ENCODE measurements at regions not wholly inside any gene's neighbourhood (a gene's known extent, or its start where the extent isn't known, plus 50 kb on each side); places are given as distances from the start of the nearest gene placed in this dataset.

GRCh38 chr21:24781146-24781545 lies 826.1 kb downstream of the MRPL39 start:
- peaks cover 1% of the 10 kb centered on the region for H3K9me3 Mint-ChIP-seq
- intact Hi-C loops (cut with micrococcal nuclease) = no loop called here
- no peak overlapping the region for H3K27ac Mint-ChIP-seq
- H3K27me3 Mint-ChIP-seq = no peaks in the 10 kb centered on the region
- H3K4me3 Mint-ChIP-seq = no peak overlapping the region
- H3K4me1 Mint-ChIP-seq (ENCODE audit: low read depth) = no peaks in the 10 kb centered on the region
- no peaks in the 10 kb centered on the region for H3K36me3 Mint-ChIP-seq (ENCODE audit: low read depth)

- no peak overlapping the region for H3K27ac Mint-ChIP-seq
- intact Hi-C loops (cut with micrococcal nuclease) = no loop called here
- H3K36me3 Mint-ChIP-seq (ENCODE audit: low read depth) = no peaks in the 10 kb centered on the region
- no peaks in the 10 kb centered on the region for H3K9me3 Mint-ChIP-seq
- no peaks in the 10 kb centered on the region for H3K4me1 Mint-ChIP-seq (ENCODE audit: low read depth)
- no peaks in the 10 kb centered on the region for H3K27me3 Mint-ChIP-seq
- no peak overlapping the region for H3K4me3 Mint-ChIP-seq
These were observed 847.8 kb downstream of the MRPL39 start for GRCh38 chr21:24759348-24760075.

- Mint-ChIP-seq H3K9me3 (peaks cover 7% of the 10 kb centered on the region), H3K27ac (no peak overlapping the region), H3K27me3 (no peaks in the 10 kb centered on the region), H3K4me3 (no peak overlapping the region), H3K36me3 (ENCODE audit: low read depth) (no peaks in the 10 kb centered on the region), H3K4me1 (ENCODE audit: low read depth) (no peaks in the 10 kb centered on the region)
- intact Hi-C loops (cut with micrococcal nuclease) = no loop called here
These were observed 869.2 kb downstream of the MRPL39 start for GRCh38 chr21:24738063-24738462.

- Mint-ChIP-seq H3K27ac (no peak overlapping the region), H3K4me1 (ENCODE audit: low read depth) (no peaks in the 10 kb centered on the region), H3K4me3 (no peak overlapping the region), H3K9me3 (peaks cover 7% of the 10 kb centered on the region), H3K36me3 (ENCODE audit: low read depth) (no peaks in the 10 kb centered on the region), H3K27me3 (no peaks in the 10 kb centered on the region)
- intact Hi-C loops (cut with micrococcal nuclease) = no loop called here
These were observed 869.9 kb downstream of the MRPL39 start for GRCh38 chr21:24737296-24737850.

- Mint-ChIP-seq H3K36me3 (ENCODE audit: low read depth) (no peaks in the 10 kb centered on the region), H3K4me1 (ENCODE audit: low read depth) (no peaks in the 10 kb centered on the region), H3K9me3 (no peaks in the 10 kb centered on the region), H3K4me3 (no peak overlapping the region), H3K27me3 (no peaks in the 10 kb centered on the region), H3K27ac (no peak overlapping the region)
- intact Hi-C loops (cut with micrococcal nuclease) = no loop called here
These were observed 876.6 kb downstream of the MRPL39 start for GRCh38 chr21:24730661-24731060.

GRCh38 chr21:24729568-24729967 lies 877.7 kb downstream of the MRPL39 start:
- Mint-ChIP-seq H3K36me3 (ENCODE audit: low read depth) (no peaks in the 10 kb centered on the region), H3K9me3 (no peaks in the 10 kb centered on the region), H3K4me1 (ENCODE audit: low read depth) (no peaks in the 10 kb centered on the region), H3K4me3 (no peak overlapping the region), H3K27ac (no peak overlapping the region), H3K27me3 (no peaks in the 10 kb centered on the region)
- intact Hi-C loops (cut with micrococcal nuclease) = no loop called here

- no peaks in the 10 kb centered on the region for H3K4me1 Mint-ChIP-seq (ENCODE audit: low read depth)
- no peak overlapping the region for H3K27ac Mint-ChIP-seq
- H3K9me3 Mint-ChIP-seq = no peaks in the 10 kb centered on the region
- no peaks in the 10 kb centered on the region for H3K36me3 Mint-ChIP-seq (ENCODE audit: low read depth)
- no peaks in the 10 kb centered on the region for H3K27me3 Mint-ChIP-seq
- H3K4me3 Mint-ChIP-seq = no peak overlapping the region
- intact Hi-C loops (cut with micrococcal nuclease) = no loop called here
These were observed 879.4 kb downstream of the MRPL39 start for GRCh38 chr21:24727803-24728440.

GRCh38 chr21:24716281-24716918 lies 890.9 kb downstream of the MRPL39 start:
- intact Hi-C loops (cut with micrococcal nuclease) = no loop called here
- H3K36me3 Mint-ChIP-seq (ENCODE audit: low read depth) = no peaks in the 10 kb centered on the region
- H3K4me1 Mint-ChIP-seq (ENCODE audit: low read depth) = no peaks in the 10 kb centered on the region
- H3K4me3 Mint-ChIP-seq = no peak overlapping the region
- no peak overlapping the region for H3K27ac Mint-ChIP-seq
- peaks cover 10% of the 10 kb centered on the region for H3K9me3 Mint-ChIP-seq
- no peaks in the 10 kb centered on the region for H3K27me3 Mint-ChIP-seq

- intact Hi-C loops (cut with micrococcal nuclease) = no loop called here
- no peaks in the 10 kb centered on the region for H3K36me3 Mint-ChIP-seq (ENCODE audit: low read depth)
- H3K27ac Mint-ChIP-seq = no peak overlapping the region
- H3K4me3 Mint-ChIP-seq = no peak overlapping the region
- no peaks in the 10 kb centered on the region for H3K4me1 Mint-ChIP-seq (ENCODE audit: low read depth)
- peaks cover 12% of the 10 kb centered on the region for H3K9me3 Mint-ChIP-seq
- H3K27me3 Mint-ChIP-seq = no peaks in the 10 kb centered on the region
These were observed 892.6 kb downstream of the MRPL39 start for GRCh38 chr21:24714646-24715200.

- intact Hi-C loops (cut with micrococcal nuclease) = no loop called here
- Mint-ChIP-seq H3K4me3 (no peak overlapping the region), H3K9me3 (peaks cover 8% of the 10 kb centered on the region), H3K36me3 (ENCODE audit: low read depth) (no peaks in the 10 kb centered on the region), H3K4me1 (ENCODE audit: low read depth) (no peaks in the 10 kb centered on the region), H3K27me3 (no peaks in the 10 kb centered on the region), H3K27ac (no peak overlapping the region)
These were observed 902.1 kb downstream of the MRPL39 start for GRCh38 chr21:24705201-24705600.

- Mint-ChIP-seq H3K36me3 (ENCODE audit: low read depth) (no peaks in the 10 kb centered on the region), H3K4me1 (ENCODE audit: low read depth) (no peaks in the 10 kb centered on the region), H3K27ac (no peak overlapping the region), H3K4me3 (no peak overlapping the region), H3K27me3 (no peaks in the 10 kb centered on the region), H3K9me3 (peaks cover 12% of the 10 kb centered on the region)
- intact Hi-C loops (cut with micrococcal nuclease) = no loop called here
These were observed 913.5 kb downstream of the MRPL39 start for GRCh38 chr21:24693779-24694178.

GRCh38 chr21:24681456-24681855 lies 925.8 kb downstream of the MRPL39 start:
- H3K9me3 Mint-ChIP-seq = no peaks in the 10 kb centered on the region
- intact Hi-C loops (cut with micrococcal nuclease) = no loop called here
- no peak overlapping the region for H3K4me3 Mint-ChIP-seq
- H3K27me3 Mint-ChIP-seq = no peaks in the 10 kb centered on the region
- H3K4me1 Mint-ChIP-seq (ENCODE audit: low read depth) = no peaks in the 10 kb centered on the region
- H3K27ac Mint-ChIP-seq = no peak overlapping the region
- no peaks in the 10 kb centered on the region for H3K36me3 Mint-ChIP-seq (ENCODE audit: low read depth)

- intact Hi-C loops (cut with micrococcal nuclease) = no loop called here
- Mint-ChIP-seq H3K4me3 (no peak overlapping the region), H3K27me3 (no peaks in the 10 kb centered on the region)
These were observed 935.4 kb downstream of the MRPL39 start for GRCh38 chr21:24671901-24672300.

GRCh38 chr21:24658926-24659325 lies 948.4 kb downstream of the MRPL39 start:
- H3K27me3 Mint-ChIP-seq = no peaks in the 10 kb centered on the region
- intact Hi-C loops (cut with micrococcal nuclease) = no loop called here
- H3K27ac Mint-ChIP-seq = no peak overlapping the region
- no peaks in the 10 kb centered on the region for H3K36me3 Mint-ChIP-seq (ENCODE audit: low read depth)
- no peak overlapping the region for H3K4me3 Mint-ChIP-seq
- H3K4me1 Mint-ChIP-seq (ENCODE audit: low read depth) = no peaks in the 10 kb centered on the region
- H3K9me3 Mint-ChIP-seq = peaks cover 22% of the 10 kb centered on the region

More at GRCh38 chr21:24671901-24672300, 935.4 kb downstream of the MRPL39 start:
- Mint-ChIP-seq H3K36me3 (ENCODE audit: low read depth) (no peaks in the 10 kb centered on the region), H3K4me1 (ENCODE audit: low read depth) (no peaks in the 10 kb centered on the region), H3K9me3 (peaks cover 8% of the 10 kb centered on the region), H3K27ac (no peak overlapping the region)

All from dendritic cell treated with granulocyte-macrophage colony-stimulating factor and Interleukin-4, amounts not matched to agents 40 ng/mL and 50 ng/mL, for 4 days (primary cell).